ENCODE measurements at regions not wholly inside any gene's neighbourhood (a gene's known extent, or its start where the extent isn't known, plus 50 kb on each side); places are given as distances from the start of the nearest gene placed in this dataset.
"Not testable (repeated sequence)": the region's sequence is repeated elsewhere in the genome, so short reads cannot be mapped to it uniquely, and the experiment has no call there.

DNA sequence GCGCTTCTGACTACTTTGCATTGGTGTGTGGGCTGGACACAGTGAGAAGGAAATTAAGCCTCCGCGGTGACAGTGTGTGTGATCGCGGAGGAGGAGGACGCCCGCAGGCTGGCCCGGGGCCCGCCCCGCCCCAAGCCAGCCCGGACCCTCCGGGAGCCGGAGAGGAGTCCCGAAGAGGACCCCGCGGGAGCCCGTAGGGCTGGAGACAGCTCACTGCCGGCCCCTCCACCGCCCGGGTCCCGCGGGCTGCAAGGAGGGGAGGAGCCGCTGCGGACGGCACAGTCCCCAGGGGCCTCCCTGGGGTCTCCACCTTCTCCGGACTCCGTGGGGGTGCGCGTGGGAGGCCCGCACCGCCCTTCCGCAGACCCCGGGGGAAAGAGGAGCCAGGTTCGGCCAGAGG lies 146.4 kb upstream of the ERCC6L2 start:
- DNase-seq, result no peak

DNA sequence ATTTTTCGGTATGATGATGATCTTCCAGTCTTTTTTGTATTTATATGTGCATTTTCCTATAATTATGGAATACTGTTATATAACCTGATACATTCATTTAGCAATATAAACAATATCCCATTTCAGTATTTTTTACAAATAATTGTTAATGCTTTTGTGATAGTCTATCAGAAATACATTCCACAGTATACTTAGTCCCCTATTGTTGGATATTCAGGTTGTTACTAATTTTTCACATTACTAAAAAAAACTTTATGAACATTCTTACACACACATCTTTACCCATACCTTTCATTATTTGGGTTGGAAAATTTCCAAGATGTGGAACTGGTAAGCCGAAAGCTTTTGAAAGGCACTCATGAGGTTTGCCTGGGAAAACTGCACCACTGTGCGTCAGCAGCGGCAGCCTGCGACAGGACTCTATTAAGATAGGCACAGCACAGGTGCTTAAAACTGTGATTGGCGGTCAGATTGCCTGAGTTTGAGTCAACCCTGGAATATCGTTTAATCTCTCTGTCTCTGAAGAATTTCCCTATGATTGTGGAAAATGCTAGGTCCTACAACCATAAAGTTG lies 147.5 kb upstream of the ERCC6L2 start:
- no peak for DNase-seq

DNA sequence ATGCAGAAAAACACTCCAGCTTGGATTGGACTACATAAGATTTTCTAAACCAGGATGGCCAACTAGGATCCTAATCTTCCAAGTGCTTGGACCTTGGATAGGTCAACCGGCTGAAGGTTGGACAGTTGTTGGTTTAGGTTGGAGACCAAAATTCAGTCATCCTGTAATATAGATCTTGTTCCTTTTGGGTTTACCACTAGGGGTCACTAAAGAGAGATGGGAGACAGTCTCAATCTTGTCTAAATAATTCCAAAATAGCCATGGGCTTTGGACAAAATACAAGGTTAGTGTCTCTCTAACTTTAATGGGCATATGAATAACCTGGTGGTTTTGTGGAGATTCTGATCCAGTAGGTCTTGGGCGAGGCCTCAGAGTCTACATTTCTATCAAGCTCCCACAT lies 148.7 kb upstream of the ERCC6L2 start:
- DNase-seq, result no peak

DNA sequence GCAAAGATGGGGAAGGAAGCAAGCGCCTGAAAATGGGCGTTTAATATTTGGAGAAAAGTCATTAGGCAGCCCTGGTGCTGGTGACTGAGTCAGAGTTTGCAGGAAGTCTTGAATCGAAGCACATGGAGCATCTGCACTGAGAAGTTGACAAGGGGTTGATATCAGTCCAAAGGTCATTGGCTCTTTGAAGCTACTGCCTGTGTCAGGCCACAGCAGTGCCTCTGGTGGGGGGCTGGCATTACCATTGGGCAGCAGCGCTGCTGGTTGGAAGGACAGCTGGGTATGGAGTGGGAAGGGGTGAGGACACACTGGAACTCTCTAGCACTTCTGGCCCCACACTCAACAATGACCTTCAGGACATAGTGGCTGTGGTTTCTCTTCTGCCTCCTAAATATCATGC lies 150.4 kb upstream of the ERCC6L2 start:
- DNase-seq, result no peak

GRCh38 chr9:95724253-95724991 lies 151.1 kb upstream of the ERCC6L2 start:
- DNase-seq, result peak; percentile 43

- no peak for DNase-seq
Observed at GRCh38 chr9:95722141-95722540, 153.3 kb upstream of the ERCC6L2 start.

DNA sequence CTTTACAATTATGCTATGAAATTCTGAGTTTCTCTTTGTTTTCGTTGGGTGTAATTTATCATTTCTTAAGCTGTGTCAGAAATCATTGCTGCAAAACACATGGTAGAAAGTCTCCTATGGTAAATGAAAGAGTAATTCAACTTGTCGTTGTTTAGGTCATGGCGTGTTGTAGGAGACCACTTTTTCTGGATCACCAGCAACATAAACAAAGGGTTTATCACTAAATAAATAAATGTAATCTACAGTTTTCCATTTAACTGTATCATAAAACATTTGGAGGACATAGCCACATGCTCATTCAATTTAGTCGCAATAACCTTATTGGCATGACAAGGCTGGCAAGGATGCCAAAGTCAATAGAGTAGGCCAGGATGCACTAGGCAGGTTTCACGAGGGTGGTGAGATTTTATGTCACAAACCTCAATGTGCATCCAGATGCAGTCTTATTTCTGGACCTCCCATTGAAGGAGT lies 154.4 kb upstream of the ERCC6L2 start:
- no peak for DNase-seq

- DNase-seq, result no peak
Observed at GRCh38 chr9:95720496-95720895, 155.0 kb upstream of the ERCC6L2 start.

DNA sequence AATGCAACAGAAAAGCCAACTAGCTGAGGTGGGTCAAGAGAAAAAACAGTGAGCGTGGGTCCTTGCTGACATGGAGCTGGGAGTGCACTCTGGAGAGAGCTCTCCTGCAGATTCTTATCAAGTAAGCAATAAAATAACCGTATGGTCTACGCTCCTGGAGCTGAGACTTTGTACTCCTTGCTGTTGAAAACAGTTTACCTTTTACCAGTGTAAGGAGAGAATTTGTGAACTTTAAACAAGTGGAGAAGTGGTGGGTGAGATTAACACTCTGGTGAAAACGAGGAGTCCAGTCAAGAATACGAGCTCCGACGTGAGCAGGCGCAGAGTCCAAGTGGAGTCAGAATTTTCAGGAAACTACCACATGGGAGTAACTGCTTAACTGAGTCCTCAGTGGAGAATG lies 156.1 kb upstream of the ERCC6L2 start:
- DNase-seq, result no peak

DNA sequence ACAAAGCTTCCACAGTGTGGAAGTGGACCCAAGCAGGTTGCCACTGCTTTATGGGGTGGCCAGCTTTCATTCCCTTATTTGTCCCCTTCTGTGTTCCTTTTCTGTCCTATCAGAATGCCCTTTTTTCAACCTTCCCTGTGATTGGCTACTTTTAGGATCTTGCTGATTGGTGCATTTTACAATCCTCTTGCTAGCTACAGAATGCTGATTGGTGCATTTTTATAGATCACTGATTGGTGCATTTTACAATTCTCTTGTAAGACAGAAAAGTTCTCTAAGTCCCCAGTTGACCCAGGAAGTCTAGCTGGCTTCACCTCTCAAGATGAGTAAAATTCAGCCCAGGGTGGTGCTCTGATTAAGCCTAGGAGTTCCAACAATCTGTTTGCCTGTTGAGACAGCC lies 157.2 kb upstream of the ERCC6L2 start:
- no peak for DNase-seq

GRCh38 chr9:95715868-95716435 lies 159.5 kb upstream of the ERCC6L2 start:
- no peak for DNase-seq

DNA sequence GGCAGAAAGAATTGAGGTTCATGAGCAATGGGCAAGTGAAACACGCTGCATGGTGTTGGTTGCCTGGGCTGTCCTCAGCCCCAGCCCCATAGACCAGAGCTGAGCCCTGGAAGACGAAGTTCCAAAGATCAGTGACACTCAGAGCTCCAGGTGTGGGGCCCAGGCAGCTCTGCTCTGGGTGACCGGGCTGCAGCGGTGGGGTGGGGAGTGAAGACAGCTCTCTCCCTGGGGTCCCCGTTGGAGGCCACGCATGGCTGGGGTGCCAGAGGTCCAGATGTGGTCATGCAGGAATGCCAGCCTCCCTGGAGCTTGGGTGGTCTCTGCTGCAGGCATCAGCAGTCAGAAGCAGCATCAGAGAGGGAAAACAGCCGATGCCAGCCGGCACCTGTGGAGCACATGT lies 165.0 kb upstream of the ERCC6L2 start:
- DNase-seq, result no peak

DNA sequence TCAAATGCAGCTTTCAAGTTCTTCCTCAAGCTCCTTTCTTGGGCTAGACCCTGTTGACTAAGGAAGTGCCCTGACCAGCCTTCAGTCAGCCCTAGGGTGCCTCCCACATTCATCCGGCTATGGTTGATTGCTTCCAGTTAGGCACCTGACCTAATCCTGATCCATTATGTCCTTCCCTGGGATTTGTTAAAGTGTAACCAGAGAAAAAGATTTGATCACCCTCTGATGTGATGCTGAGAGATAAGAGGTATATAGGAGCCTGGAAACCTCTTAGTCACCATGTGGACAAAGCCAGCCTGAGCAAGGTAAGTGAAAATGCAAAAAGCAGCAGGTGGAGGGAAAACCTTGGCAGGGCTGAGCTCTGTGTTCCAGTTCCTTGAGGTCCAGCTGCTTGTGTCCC lies 178.8 kb upstream of the ERCC6L2 start:
- no peak for DNase-seq

GRCh38 chr9:95691435-95691834 lies 174.7 kb upstream of the PTCH1 start:
- DNase-seq, result no peak

DNA sequence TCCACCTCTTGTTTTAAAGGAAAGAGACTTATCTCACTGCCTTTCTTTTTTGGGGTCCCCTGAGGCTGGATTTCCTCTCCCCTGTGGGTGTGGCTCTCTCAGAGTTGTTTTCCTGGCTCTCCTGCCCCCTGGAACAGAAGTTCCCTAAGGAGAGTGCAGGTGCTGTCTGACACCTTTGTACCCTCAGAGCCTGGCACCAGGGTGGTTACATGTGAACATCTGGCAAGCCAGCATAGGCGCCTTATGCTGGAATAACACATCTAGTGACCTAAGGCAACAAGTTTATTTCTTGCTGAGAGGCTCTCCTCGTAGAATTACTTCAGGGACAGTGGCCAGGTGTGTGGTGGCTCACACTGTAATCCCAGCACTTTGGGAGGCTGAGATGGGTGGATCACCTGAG lies 172.9 kb upstream of the PTCH1 start:
- DNase-seq, result no peak

- no peak for DNase-seq
Observed at GRCh38 chr9:95684516-95684915, 167.7 kb upstream of the PTCH1 start.

DNA sequence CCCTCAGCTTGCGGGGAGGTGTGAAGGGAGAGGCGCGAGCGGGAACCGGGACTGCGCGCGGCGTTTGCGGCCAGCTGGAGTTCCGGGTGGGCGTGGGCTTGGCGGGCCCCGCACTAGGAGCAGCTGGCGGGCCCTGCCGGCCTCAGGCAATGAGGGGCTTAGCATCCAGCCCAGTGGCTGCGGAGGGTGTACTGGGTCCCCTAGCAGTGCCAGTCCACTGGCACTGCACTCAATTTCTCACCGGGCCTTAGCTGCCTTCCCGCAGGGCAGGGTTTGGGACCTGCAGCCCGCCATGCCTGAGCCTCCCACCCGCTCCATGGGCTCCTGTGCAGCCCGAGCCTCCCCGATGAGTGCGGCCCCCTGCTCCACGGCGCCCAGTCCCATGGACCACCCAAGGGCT lies 163.5 kb upstream of the PTCH1 start:
- not testable (repeated sequence) for DNase-seq

DNA sequence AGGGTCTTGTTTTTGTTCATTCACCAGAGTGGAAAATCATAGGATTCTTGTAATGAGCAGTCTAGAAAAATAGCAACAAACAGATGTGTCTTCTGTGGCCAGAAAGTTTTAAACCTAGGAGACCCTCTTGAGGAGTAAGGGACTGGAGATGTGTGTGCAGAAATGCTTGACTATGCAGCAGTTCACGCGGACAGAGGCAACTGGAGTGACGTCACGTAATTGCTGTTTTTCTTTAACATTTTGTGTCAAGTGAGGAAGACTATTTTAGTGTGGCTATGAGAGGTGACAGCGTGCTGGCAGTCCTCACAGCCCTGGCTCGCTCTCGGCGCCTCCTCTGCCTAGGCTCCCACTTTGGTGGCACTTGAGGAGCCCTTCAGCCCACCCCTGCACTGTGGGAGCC lies 163.1 kb upstream of the PTCH1 start:
- no peak for DNase-seq

DNA sequence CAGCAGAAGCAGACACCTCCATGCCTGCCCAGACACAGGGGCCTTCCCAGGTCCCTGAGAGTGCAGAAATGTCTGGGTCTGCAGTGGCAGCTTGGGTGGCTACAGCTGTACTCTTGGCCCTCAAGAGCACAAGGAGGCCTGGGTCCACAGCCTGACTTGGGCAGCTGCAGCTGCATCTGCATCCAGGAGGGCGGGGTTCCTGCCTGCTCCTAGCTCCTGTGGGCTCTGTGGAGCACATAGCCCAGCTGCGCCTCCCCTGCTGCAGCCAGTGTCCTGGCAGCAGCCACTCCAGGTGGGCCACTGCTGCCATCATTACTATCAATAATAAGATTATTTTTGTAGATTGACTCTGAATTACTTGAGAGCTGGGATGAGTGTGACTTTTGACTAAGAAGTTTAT lies 162.0 kb upstream of the PTCH1 start:
- DNase-seq, result no peak

GRCh38 chr9:95670122-95670521 lies 153.4 kb upstream of the PTCH1 start:
- DNase-seq, result no peak

DNA sequence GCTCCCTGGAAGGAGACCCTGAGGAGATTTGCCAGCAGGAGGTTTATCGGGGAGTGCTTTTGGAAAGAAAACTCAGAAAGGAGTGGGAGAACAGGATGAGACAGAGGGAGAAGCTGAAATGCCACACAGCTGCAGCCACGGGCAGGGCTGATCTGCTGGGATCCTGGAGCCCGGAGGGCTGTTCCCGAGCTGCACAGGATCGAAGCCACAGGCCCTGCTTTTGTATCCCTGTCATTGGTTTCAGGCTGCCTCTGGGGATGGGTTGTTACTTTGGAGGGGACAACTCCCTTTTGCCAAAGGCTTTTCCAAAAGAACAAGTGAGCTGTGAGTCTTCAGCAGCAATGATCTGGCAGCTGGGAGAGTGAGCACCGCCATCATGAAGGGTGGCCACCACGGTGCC lies 152.5 kb upstream of the PTCH1 start:
- DNase-seq, result no peak

GRCh38 chr9:95667789-95668188 lies 151.0 kb upstream of the PTCH1 start:
- DNase-seq, result no peak

DNA sequence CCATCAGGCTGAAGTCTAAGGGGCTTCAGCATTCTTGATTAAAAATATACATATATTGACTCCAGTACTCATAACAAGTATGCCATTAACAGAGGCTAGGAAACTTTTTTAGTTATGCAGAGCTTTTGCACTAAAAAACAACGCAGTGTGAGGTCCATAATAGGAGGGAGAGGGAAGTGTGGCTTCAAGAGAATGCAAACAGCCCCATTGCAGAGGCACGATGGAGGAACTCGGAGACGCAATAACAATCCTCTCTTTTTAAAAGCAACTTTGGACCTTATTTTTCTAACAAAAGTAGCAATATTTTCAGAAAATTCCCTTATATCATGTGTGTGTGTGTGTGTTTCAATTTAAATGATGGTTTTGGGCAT lies 150.0 kb upstream of the PTCH1 start:
- DNase-seq, result no peak

- no peak for DNase-seq
Observed at GRCh38 chr9:95666096-95666784, 149.5 kb upstream of the PTCH1 start.
